ENCODE measurements at regions not wholly inside any gene's neighbourhood (a gene's known extent, or its start where the extent isn't known, plus 50 kb on each side); places are given as distances from the start of the nearest gene placed in this dataset.
"Not testable (repeated sequence)": the region's sequence is repeated elsewhere in the genome, so short reads cannot be mapped to it uniquely, and the experiment has no call there.

DNA sequence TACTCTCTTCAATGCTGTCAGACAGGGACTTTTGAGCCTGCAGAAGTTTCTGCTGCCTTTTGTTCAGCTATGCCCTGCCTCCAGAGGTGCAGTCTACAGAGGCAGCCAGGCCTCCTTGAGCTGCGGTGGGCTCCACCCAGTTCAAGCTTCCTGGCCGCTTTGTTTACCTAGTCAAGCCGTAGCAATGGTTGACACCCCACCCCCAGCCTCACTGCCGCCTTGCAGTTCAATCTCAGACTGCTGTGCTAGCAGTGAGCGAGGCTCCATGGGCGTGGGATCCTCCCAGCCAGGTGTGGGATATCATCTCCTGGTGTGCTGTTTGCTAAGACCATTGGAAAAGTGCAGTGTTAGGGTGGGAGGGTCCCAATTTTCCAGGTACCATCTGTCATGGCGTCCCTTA is 506.1 kb upstream of the FLRT2 start:
- DNase-seq, result not testable (repeated sequence)

DNA sequence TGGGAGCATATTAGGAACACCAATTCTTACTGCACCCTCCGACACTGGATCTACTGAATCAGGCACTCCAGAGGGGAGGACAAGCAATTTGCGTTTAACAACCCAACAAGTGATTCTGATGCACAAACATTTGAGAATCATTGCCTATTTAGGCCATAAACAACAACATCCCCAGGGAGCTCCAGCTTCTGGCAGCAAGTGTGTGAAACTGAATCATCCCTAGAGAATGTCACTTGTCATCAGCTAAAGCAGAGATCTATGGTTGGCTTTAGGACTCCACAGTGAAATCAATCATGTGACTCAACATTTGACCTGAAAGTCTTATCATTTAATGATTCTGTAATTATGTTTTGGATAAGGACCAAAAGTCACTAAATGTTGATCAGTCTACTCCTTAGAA is 505.0 kb upstream of the FLRT2 start:
- no peak for DNase-seq

DNA sequence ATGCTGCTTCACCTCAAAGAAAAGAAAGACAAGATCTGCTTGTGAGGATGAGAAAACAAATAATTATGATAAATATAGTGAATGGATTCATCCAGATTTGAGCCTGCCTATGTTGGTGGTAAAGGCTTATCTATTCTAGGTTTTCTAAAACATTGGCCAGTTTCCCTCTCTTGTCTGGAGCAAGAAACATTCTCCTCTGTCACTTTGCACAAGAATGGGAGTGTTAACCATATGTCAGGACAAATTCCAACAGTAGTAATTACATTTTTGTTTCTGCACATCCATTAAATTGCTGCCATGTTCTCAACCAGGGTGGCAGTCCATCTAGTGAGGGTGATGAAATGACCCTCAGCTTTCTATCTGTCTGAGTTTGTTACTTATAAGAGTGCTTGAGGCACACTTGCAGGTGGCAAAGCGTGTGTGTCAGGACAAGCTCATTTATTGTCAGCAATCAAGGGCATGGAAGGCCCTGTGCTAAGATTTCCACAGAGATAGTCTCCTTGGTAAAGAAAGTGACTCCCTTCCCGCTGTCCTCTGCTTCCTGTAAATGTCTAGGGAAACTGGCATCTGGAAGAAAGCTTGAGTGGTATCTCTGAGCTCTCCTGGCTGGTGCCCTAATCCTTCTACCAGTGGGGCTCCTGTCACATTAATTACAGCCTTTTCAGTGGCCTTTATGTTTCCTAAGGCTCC is 502.1 kb upstream of the FLRT2 start:
- DNase-seq, result no peak

DNA sequence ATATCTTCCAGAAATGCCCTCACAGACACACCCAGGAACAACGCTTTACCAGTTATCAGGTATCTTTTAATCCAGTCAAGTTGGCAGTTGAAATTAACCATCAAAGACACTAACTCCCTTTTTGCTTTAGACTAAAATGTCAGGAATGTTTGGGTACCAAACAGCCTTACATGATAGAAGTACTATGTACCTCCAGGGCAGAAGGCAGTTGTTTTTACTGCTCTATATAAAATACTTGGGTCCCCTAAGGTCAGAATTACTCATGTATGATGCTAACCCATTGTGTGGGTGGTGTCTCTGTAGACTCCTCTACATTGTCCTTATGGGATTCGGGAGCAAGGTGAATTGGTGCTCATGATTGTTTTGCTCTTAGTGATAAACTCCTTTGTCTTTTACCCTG is 492.5 kb upstream of the FLRT2 start:
- no peak for DNase-seq

DNA sequence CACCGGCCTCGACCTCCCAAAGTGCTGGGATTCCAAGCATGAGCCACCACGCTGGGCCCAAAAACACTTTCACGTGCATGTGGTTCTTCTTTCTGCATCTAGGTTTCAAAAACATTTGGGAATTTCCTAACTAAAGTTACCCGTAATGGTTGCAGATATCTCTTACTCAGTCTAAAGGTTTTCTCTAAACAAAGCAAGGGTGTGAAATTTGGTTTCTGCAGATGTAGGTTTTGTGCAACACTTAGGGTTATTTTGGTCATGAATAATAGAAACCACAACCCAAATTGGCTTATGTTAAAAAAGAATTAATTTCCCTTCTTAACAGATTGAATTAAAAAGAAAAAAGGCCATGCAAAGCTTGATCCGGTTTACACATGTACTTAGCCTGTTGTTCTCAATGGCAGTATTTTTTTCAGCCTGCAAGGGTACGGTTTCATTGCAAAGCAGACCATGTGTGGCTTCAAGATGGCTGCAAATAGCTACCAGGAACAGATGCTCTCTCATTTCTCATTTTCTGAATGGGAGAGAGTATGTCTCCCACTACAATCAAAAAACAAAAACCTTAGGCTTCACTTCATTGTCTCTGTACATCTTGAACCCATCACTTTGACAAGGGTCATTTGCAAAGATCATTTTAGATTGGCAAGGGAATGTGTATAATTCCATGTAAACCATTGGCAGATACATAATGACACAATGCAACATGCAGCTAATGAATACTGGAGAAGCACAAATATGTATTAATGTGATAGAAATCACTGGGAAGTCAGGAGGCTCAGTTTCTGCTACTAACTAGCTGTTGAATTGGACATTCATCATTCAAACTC is 491.2 kb upstream of the FLRT2 start:
- no peak for DNase-seq

DNA sequence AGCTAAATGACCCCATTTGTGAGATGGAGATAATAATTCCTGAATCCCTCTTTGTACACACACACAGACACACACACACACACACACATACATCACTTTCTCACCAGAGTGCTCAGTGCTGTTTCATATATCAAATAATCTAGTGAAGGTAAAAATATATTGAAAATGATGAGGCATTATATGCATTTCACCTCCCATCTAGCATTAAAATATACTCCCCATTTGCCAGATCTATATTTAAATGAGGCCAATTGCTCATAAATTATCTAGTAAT is 490.7 kb upstream of the FLRT2 start:
- no peak for DNase-seq

DNA sequence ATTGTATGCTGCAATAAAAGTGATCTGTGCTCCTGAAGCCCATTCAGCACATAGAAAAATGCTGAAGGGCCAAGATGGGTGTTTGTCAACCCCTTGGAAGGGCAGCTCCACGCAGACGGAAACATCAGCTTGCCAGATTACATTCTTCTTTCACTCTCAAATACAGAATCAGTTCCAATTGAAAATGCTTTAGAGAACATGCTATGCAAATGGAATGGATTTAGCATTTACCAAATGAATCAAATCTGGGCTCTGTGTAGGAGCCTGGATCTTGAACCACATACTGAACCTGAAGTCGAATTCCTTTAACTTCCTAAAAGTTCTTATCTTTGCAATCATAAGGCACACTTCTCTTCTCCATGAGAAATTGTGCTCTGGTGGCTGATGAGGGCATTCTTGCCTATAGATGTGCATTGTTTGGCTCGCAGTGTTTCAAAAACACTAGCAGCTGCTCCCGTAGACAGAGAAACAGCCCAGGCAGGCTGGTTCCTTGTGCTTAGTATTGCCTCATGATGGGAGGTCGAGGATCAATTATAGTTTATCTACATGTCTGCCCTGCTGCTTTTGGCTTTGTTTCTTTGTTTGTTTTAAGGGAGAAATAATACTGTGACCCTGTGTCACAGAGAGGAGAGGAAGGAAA is 489.8 kb upstream of the FLRT2 start:
- no peak for DNase-seq

DNA sequence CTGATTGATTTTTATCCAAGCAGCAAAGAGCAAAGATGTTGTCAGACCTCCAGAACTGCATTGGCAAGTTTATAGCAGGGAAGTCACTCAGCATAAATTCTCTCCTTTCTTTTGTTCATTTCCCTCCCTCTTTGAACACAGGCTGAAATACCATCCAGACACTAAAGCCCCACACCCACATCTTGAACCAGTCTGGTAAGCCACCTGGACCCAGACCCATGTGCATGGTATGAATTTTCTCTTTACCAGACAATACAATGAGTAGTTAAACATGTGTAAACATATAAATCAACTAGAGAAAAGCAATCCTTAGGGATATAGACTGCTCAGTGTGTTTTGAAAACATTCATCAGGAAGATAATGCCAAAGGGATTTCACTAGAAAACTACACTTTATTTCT is 488.3 kb upstream of the FLRT2 start:
- no peak for DNase-seq

DNA sequence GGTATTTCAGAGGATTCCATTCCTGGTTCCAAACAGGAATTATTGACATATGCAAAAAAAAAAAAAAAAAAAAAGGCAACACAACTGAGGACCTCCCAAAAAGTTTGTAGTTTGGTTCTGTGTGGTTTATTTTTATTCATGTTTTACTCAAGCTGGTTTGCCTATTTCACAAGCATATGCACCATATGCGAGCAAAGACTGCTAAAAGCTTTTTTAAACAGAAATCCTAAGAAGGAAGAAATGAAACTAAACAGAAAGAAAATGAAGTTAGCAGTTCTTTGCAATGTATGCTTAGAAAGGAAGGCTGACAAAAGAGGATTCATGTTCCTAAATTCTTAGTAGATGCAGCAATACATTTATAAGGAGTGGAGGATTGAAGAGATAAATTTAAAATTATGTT is 487.6 kb upstream of the FLRT2 start:
- DNase-seq, result no peak

DNA sequence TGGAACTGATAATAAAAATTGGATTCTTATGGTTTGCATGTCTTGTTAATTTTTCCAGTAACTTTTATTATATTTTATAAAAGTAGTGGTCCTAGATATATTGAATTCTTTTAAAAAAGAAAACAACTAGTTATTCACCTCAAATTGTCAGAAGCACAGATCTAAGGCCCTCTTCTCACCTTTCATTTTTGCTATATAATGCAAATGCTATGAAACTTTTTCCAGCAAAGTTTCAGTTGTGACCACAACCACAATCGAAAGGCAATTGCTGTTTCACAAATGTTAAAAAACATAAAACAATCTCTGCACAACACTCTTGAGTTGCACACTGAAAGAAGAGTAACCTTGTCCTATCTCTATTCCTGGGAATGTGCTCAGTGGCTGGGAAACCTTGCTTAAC is 479.8 kb upstream of the FLRT2 start:
- no peak for DNase-seq

DNA sequence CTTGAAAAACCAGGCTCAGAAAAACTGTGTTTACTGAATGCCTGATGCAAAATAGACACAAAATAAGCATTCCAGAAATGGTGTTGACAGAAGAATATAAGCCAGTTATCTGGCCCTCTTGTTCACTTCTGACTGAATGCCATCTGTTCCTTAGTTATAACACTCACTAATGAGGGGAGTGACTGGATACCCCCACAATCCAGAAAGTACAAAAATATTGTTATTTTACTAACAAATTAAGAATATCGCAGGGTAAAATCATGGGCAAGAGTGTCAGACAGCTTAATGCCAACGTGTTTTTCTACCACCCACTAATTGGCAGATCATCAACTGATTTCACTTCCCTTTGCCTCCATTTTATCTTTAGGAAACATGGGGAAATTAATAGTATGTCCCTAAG is 477.3 kb upstream of the FLRT2 start:
- no peak for DNase-seq

DNA sequence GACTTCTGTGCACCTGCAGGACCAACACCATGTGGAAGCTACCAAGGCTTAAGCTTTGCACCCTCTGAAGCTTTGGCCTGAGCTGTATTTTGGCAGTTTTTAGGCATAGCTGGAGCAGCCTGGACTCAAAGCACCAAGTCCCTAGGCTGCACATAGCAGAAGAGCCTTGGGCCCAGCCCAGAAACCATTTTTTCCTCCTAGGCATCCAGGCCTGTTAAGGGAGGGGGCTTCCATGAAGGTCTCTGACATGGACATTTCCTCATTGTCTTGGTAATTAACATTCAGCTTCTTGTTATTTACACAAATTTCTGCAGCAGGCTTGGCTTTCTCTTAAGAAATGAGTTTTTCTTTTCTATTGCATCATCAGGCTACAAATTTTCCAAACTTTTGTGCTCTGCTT is 475.8 kb upstream of the FLRT2 start:
- DNase-seq, result no peak

DNA sequence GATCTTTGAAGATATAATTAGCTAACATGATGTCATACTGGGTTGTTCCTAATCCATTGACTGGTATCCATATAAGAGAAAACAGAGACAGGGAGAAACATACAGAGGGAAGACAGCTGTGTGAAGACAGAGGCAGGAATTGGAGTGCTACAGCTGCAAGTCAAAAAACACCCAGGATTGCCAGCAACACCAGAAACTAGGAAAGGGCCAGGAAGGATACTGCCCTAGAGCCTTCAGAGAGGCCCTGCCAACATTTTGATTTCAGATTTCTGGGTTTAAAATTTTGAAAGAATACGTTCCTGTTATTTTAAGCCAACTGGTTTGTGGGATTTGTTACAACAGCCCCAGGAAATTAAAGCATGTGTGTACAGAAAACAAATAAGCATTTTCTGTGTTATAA is 473.7 kb upstream of the FLRT2 start:
- DNase-seq, result no peak

DNA sequence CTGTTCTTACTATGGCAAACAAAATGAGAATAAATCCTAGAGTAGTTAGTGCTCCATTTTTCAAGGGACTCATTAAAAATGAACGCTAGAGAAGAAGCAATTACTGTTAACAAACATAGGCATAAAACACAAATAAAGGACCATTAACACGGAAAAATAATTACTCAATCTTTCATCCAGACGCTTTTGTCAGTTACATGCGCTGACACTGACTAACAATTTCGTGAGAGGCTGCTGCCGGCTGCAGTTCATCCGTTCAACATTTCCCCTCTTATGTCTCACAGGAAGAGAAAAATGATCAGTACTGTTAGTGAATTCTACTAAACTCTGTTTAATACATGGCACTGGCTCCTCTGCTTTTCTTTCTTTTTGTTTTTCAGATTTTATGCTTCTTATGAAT is 472.7 kb upstream of the FLRT2 start:
- DNase-seq, result no peak

DNA sequence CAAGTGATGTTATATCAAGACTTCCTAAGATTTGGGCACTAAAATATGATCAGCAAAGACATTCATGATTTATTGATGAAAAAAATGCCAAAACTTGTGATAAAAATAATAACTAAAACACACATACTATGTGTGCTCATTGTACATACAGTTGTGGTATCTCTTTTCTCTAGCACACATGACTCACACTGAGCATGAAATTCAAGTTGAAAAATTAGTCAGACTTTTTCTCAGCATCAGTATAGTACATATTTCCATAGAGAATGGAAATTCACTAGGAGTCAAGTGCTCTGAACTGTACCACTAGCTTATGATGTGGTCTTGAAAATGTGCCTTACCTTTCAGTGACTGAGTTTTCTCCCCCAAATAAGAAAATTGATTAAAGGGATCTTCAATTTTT is 471.8 kb upstream of the FLRT2 start:
- no peak for DNase-seq

DNA sequence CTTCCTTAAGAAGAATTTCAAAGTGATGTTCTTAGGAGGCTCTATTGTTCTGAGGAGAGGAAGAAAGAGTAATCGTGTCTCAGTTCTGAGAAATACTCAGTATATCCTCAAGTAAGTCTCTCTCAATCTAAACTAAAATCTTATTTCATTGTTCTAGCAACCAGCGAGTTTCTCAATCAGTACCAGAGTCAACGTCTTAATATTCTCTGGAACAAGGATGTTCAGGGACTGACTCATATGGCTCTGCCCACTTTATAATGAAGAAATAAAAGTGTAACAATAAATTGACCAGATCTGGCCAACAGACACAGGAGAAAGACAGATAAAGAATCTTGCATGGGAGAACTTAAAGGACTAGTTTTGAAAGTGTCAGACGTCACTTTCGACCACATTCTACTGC is 469.8 kb upstream of the FLRT2 start:
- no peak for DNase-seq

DNA sequence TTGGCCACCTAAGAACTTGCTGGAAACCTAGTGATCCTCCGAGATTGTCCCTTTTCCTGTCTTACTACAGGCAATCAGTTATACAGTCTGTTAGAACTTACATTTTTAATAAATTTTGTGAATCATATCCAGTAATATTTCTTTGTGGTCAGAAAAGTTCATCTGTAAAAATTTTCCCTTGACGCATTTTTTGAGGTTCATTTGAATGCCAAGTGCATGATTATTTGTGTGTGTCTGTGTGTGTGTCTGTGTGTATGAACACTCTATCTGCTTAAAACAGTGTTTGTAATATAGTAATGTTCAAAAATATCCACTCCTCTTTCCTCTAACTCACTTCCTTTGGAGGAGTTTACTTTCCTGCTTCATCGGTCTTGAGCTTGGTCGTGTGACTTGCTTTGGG is 468.7 kb upstream of the FLRT2 start:
- no peak for DNase-seq

DNA sequence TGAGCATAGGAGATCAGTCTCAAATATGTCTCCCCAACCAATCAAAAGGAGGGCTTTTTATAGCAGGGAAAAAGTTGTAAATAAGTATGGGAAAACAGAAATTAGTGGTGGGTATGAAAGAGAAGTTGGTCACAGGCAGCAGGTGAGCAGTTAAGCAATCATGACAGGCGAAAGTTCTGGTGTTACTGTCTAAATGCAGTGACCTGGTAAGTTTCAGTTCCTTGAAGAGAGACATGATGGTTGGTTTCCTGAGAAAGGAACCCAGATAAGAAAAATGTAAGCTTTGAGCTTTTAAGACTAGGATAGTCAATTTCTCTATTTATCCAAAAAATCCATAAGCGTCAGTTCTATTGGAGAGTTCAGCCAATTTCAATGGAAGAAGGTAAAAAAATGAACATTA is 466.2 kb upstream of the FLRT2 start:
- no peak for DNase-seq

DNA sequence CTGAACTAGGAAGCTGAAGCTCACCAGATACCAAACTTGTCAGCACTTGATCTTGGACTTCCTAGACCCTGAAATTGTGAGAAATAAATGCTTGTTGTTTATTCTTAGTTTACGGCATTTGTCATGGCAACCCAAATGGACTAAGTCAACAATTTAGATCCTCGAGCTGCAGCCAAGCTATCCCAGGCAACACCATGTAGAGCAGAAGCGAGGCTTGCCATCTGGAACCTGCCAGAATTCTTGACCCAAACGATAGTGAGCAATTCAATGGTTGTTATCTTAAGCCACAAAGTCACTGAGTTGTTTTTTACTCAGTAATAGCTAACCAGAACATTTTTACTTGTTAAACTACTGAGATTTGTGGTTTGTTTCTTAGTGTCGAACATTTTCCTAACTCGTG is 458.5 kb upstream of the FLRT2 start:
- no peak for DNase-seq

DNA sequence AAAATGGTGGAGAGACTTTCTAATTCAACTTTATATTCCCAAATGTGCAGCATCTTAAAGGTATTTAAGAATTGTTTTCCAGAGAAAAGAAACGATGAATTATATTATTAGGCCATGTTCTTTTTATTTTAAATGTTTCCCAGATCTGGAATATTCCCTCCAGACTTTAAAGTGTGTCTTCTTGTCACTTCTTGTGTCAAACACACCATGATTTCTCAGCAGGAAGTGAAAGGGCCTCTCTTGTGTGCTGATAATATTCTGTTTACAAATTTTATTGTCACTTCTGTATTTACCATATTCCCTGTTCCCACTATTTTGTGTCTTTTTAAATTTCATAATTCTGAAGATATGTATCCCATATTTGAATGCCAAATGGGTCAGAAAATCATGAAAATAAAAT is 455.0 kb upstream of the FLRT2 start:
- DNase-seq, result no peak

DNA sequence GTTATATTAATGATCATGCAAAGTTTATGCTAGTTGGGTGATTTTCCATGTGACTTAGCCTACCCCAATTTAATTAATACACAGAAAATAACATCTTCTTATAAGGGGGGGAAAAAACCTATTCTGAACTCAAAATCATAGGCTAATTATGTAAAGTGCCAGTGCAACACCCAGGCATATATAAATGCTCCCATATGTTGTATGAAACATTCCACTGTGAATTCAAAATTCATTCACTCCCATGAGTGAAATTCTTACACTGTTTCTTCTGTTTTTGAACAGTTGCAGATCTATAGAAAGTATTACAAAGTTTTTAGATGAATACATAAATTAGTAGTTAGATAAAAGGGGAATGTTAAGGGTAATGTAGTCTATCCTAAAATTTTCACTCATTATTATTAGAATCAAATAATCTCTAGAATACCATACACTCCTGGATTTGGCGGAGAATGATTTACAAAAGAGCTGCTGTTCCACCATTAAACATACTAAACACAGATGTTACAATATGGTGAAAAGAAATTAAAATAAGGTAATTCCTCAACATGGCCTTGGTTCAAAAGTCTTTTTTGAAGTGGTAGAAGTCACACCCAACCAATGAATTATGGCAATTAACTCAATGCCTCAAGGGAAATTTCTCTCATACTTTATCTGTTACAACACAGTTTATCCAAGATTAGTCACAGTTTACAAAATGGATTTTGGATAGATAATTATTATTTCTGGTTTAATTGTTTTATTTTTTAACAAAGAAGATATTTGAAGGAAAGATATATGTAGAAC is 454.1 kb upstream of the FLRT2 start:
- DNase-seq, result no peak

DNA sequence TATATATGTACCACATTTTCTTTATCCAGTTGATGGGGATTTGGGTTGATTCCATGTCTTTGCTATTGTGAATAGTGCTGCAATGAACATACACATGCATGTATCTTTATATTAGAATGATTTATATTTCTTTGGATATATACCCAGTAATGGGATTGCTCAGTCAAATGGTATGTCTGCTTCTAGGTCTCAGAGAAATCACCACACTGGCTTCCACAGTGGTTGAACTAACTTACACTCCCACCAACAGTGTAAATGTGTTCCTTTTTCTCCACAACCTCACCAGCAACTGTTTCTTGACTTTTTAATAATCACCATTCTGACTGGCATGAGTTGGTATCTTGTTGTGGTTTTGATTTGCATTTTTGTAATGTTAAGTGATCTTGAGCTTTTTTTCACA is 452.2 kb upstream of the FLRT2 start:
- not testable (repeated sequence) for DNase-seq

DNA sequence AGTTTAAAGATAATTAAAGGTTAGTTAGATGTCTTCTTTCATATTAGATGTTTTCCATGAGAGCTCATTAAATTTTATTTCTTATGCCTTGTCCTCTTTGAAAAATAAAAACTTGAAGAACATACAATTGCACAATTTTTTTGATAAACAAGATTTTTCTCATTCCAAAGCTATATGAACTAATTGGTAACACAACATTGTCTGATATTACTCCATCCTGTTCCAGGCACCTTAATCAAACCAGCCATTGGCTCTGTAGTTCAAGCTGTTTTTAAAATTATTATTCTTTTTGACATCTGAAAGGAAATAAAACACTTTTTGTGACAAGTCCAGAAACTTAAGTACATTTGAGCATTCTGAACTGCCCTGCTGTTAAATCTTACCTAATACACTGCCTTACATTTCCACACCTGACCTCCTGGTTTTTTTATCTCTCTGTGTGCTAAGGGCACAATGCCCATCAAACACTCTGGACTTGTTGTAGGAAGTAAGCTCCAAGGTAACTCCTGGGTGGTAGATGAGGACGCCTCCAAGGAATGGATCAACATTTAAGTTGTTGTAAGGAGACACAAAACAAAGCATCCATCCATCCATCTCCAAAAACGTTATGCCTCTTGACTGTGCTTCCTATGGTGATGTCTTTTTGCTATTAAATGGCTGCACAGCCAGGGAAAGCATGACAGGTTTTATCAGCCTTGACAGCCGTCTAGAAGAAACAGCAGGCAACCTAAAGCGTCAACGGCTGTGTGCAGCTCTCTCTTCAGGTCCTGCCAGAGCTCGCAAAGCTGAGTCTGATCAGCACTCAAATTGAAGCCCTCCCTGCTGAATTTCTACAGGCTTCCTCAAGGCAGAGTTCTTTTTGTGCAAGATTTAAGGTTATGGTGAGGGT is 449.9 kb upstream of the FLRT2 start:
- no peak for DNase-seq

Measured in stimulated activated CD4-positive, alpha-beta T cell treated with anti-CD3 and anti-CD28 coated beads, Interleukin-4, amount 100 ng/mL, for 1 hour (primary cell).